ENCODE measurements at regions not wholly inside any gene's neighbourhood (a gene's known extent, or its start where the extent isn't known, plus 50 kb on each side); places are given as distances from the start of the nearest gene placed in this dataset.

- no peak for ATAC-seq
- TF ChIP-seq, protein P1, sequence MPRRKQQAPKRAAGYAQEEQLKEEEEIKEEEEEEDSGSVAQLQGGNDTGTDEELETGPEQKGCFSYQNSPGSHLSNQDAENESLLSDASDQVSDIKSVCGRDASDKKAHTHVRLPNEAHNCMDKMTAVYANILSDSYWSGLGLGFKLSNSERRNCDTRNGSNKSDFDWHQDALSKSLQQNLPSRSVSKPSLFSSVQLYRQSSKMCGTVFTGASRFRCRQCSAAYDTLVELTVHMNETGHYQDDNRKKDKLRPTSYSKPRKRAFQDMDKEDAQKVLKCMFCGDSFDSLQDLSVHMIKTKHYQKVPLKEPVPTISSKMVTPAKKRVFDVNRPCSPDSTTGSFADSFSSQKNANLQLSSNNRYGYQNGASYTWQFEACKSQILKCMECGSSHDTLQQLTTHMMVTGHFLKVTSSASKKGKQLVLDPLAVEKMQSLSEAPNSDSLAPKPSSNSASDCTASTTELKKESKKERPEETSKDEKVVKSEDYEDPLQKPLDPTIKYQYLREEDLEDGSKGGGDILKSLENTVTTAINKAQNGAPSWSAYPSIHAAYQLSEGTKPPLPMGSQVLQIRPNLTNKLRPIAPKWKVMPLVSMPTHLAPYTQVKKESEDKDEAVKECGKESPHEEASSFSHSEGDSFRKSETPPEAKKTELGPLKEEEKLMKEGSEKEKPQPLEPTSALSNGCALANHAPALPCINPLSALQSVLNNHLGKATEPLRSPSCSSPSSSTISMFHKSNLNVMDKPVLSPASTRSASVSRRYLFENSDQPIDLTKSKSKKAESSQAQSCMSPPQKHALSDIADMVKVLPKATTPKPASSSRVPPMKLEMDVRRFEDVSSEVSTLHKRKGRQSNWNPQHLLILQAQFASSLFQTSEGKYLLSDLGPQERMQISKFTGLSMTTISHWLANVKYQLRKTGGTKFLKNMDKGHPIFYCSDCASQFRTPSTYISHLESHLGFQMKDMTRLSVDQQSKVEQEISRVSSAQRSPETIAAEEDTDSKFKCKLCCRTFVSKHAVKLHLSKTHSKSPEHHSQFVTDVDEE (CRISPR knock-in tag; IDR thresholded peaks at IDR 0.05), result no peak
- no peak for TF ChIP-seq ZNF565 (CRISPR knock-in tag; conservative IDR thresholded peaks at IDR 0.05; ENCODE audit: low read depth)
- no peak for TF ChIP-seq CSDC2 (CRISPR knock-in tag; IDR thresholded peaks at IDR 0.05)
- no peak for TF ChIP-seq ZNF8 (CRISPR knock-in tag; IDR thresholded peaks at IDR 0.05)
- TF ChIP-seq ZNF70 (CRISPR knock-in tag; IDR thresholded peaks at IDR 0.05), result no peak
- TF ChIP-seq TOX (CRISPR knock-in tag; IDR thresholded peaks at IDR 0.05; ENCODE audit: borderline replicate concordance), result no peak
- TF ChIP-seq GLIS3 (CRISPR knock-in tag; IDR thresholded peaks at IDR 0.05), result no peak
- TF ChIP-seq, protein P2, sequence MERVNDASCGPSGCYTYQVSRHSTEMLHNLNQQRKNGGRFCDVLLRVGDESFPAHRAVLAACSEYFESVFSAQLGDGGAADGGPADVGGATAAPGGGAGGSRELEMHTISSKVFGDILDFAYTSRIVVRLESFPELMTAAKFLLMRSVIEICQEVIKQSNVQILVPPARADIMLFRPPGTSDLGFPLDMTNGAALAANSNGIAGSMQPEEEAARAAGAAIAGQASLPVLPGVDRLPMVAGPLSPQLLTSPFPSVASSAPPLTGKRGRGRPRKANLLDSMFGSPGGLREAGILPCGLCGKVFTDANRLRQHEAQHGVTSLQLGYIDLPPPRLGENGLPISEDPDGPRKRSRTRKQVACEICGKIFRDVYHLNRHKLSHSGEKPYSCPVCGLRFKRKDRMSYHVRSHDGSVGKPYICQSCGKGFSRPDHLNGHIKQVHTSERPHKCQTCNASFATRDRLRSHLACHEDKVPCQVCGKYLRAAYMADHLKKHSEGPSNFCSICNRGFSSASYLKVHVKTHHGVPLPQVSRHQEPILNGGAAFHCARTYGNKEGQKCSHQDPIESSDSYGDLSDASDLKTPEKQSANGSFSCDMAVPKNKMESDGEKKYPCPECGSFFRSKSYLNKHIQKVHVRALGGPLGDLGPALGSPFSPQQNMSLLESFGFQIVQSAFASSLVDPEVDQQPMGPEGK (CRISPR knock-in tag; IDR thresholded peaks at IDR 0.05; ENCODE audit: borderline replicate concordance), result no peak
- no peak for TF ChIP-seq SNAI2 (CRISPR knock-in tag; IDR thresholded peaks at IDR 0.05)
- TF ChIP-seq ZFP30 (CRISPR knock-in tag; IDR thresholded peaks at IDR 0.05), result no peak
- TF ChIP-seq, protein P3, sequence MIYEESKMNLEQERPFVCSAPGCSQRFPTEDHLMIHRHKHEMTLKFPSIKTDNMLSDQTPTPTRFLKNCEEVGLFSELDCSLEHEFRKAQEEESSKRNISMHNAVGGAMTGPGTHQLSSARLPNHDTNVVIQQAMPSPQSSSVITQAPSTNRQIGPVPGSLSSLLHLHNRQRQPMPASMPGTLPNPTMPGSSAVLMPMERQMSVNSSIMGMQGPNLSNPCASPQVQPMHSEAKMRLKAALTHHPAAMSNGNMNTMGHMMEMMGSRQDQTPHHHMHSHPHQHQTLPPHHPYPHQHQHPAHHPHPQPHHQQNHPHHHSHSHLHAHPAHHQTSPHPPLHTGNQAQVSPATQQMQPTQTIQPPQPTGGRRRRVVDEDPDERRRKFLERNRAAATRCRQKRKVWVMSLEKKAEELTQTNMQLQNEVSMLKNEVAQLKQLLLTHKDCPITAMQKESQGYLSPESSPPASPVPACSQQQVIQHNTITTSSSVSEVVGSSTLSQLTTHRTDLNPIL (CRISPR knock-in tag; IDR thresholded peaks at IDR 0.05; ENCODE audit: low read depth), result no peak
- no peak for TF ChIP-seq BACH2 (CRISPR knock-in tag; IDR thresholded peaks at IDR 0.05; ENCODE audit: borderline replicate concordance)
These were observed 176.0 kb downstream of the ESRRB start for GRCh38 chr14:76551906-76552305.

- no peak for TF ChIP-seq PPARA (CRISPR knock-in tag; IDR thresholded peaks at IDR 0.05; ENCODE audit: borderline replicate concordance)
- TF ChIP-seq ZFP30 (CRISPR knock-in tag; IDR thresholded peaks at IDR 0.05), result no peak
- no peak for TF ChIP-seq RARB (CRISPR knock-in tag; IDR thresholded peaks at IDR 0.05)
- no peak for TF ChIP-seq ESRRG (CRISPR knock-in tag; IDR thresholded peaks at IDR 0.05)
- no peak for TF ChIP-seq ZNF565 (CRISPR knock-in tag; conservative IDR thresholded peaks at IDR 0.05; ENCODE audit: low read depth)
- no peak for TF ChIP-seq ZNF8 (CRISPR knock-in tag; IDR thresholded peaks at IDR 0.05)
- TF ChIP-seq, protein P1 (CRISPR knock-in tag; IDR thresholded peaks at IDR 0.05), result no peak
- TF ChIP-seq ZNF70 (CRISPR knock-in tag; IDR thresholded peaks at IDR 0.05), result no peak
- no peak for TF ChIP-seq ZFP3 (CRISPR knock-in tag; IDR thresholded peaks at IDR 0.05)
- no peak for TF ChIP-seq CSDC2 (CRISPR knock-in tag; IDR thresholded peaks at IDR 0.05)
- TF ChIP-seq, protein P4, sequence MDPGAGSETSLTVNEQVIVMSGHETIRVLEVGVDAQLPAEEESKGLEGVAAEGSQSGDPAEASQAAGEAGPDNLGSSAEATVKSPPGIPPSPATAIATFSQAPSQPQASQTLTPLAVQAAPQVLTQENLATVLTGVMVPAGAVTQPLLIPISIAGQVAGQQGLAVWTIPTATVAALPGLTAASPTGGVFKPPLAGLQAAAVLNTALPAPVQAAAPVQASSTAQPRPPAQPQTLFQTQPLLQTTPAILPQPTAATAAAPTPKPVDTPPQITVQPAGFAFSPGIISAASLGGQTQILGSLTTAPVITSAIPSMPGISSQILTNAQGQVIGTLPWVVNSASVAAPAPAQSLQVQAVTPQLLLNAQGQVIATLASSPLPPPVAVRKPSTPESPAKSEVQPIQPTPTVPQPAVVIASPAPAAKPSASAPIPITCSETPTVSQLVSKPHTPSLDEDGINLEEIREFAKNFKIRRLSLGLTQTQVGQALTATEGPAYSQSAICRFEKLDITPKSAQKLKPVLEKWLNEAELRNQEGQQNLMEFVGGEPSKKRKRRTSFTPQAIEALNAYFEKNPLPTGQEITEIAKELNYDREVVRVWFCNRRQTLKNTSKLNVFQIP (CRISPR knock-in tag; IDR thresholded peaks at IDR 0.05; ENCODE audit: borderline replicate concordance, low read depth), result no peak
- TF ChIP-seq SNAI2 (CRISPR knock-in tag; IDR thresholded peaks at IDR 0.05), result no peak
- no peak for TF ChIP-seq TOX (CRISPR knock-in tag; IDR thresholded peaks at IDR 0.05; ENCODE audit: borderline replicate concordance)
- no peak for TF ChIP-seq ZC3H10 (CRISPR knock-in tag; IDR thresholded peaks at IDR 0.05)
- no peak for TF ChIP-seq GLIS3 (CRISPR knock-in tag; IDR thresholded peaks at IDR 0.05)
- ATAC-seq, result no peak
These were observed 188.8 kb downstream of the ESRRB start for GRCh38 chr14:76564471-76565422.
